H1 (cell line): ENCODE measurements at regions not wholly inside any gene's neighbourhood (a gene's known extent, or its start where the extent isn't known, plus 50 kb on each side); places are given as distances from the start of the nearest gene placed in this dataset.

Experiments used
- CTCF ChIA-PET: fragments of 300-600 bp; sonication (Branson Sonifier 250); formaldehyde crosslinking; loops from one replicate; lab custom pipeline; 2021; ENCODE audit not compliant: partially characterized antibody; lab: Charles Lee
- POLR2A ChIA-PET: fragments of 300-600 bp; sonication (Branson Sonifier 250); formaldehyde crosslinking; loops from one replicate; lab custom pipeline; 2021; ENCODE audit warnings: inconsistent platforms; ENCODE audit not compliant: partially characterized antibody; lab: Charles Lee
- DNase-seq, 2 experiments: peaks; one replicate each; pipeline versions ENCODE4 v3.0.0 to v3.0.0-alpha.2; 2010 to 2022; ENCODE audit warnings: low spot score in 2 of 2, low read depth in 1 of 2, mixed read lengths in 1 of 2
- FAIRE-seq: peaks from 2 replicates; lab custom pipeline; 2011; peaks lifted over from hg19 to GRCh38; lab: Jason Lieb, UNC
- H2AFZ ChIP-seq: 2 replicates; pipeline ENCODE4 v1.8.1; 2012; ENCODE audit warnings: low read length, inconsistent platforms
- H2AK5ac ChIP-seq: 2 replicates; pipeline ENCODE4 v1.6.1; 2013; ENCODE audit warnings: low read depth, low read length
- H2BK120ac ChIP-seq: replicated peaks from 2 replicates; pipeline ENCODE3; 2013; ENCODE audit warnings: low read depth, low read length, inconsistent platforms
- H2BK12ac ChIP-seq: 2 replicates; pipeline ENCODE4 v1.6.1; 2013; ENCODE audit warnings: low read depth, low read length
- H2BK15ac ChIP-seq: 2 replicates; pipeline ENCODE4 v1.6.1; 2013; ENCODE audit warnings: low read length
- H2BK20ac ChIP-seq: 2 replicates; pipeline ENCODE4 v1.6.1; 2013; ENCODE audit warnings: low read length
- H2BK5ac ChIP-seq: 2 replicates; pipeline ENCODE4 v1.6.1; 2013; ENCODE audit warnings: low read depth, low read length
- H3K14ac ChIP-seq: 2 replicates; pipeline ENCODE4 v1.6.1; 2013; ENCODE audit warnings: inconsistent platforms; ENCODE audit not compliant: insufficient read length
- H3K18ac ChIP-seq: 2 replicates; pipeline ENCODE4 v1.6.1; 2013; ENCODE audit warnings: low read length; ENCODE audit errors: extremely low read depth
- H3K23ac ChIP-seq: 2 replicates; pipeline ENCODE4 v1.6.1; 2013; ENCODE audit warnings: inconsistent platforms; ENCODE audit not compliant: insufficient read length
- H3K23me2 ChIP-seq: 2 replicates; pipeline ENCODE4 v1.6.1; 2013; ENCODE audit warnings: low read depth, low read length
- H3K27ac ChIP-seq: 2 replicates; pipeline ENCODE4 v1.6.1; 2011; ENCODE audit warnings: low read depth, low read length, inconsistent platforms
- H3K27me3 ChIP-seq, 4 experiments: replicated peaks in 1 of 4; 1 replicate in 1 of 4; 2 replicates in 3 of 4; pipeline versions ENCODE4 v1.6.1 to v1.8.1; 2011 to 2013; ENCODE audit warnings: low read length in 3 of 4, mild to moderate bottlenecking in 3 of 4, inconsistent platforms in 2 of 4, mixed read lengths in 2 of 4, moderate library complexity in 1 of 4; ENCODE audit not compliant: control insufficient read depth in 3 of 4, insufficient read depth in 3 of 4; ENCODE audit errors: extremely low read depth in 1 of 4
- H3K36me3 ChIP-seq, 4 experiments: 2 replicates each; pipeline versions ENCODE4 v1.6.1 to v1.8.1; 2011 to 2013; ENCODE audit warnings: mild to moderate bottlenecking in 4 of 4, low read length in 3 of 4, moderate library complexity in 2 of 4, control low read depth in 1 of 4, inconsistent platforms in 1 of 4; ENCODE audit not compliant: insufficient read depth in 4 of 4, control insufficient read depth in 2 of 4
- H3K4ac ChIP-seq: replicated peaks from 2 replicates; pipeline ENCODE3; 2013; ENCODE audit warnings: low read length, low read depth, mixed read lengths, inconsistent platforms; ENCODE audit not compliant: insufficient read length
- H3K4me1 ChIP-seq, 4 experiments: replicated peaks in 1 of 4; 1 replicate in 1 of 4; 2 replicates in 3 of 4; pipeline versions ENCODE4 v1.6.1 to v1.8.1; 2011 to 2013; ENCODE audit warnings: low read length in 3 of 4, inconsistent platforms in 2 of 4, mixed read lengths in 1 of 4; ENCODE audit not compliant: insufficient read depth in 4 of 4, control insufficient read depth in 3 of 4
- H3K4me2 ChIP-seq, 2 experiments: 2 replicates each; pipeline versions ENCODE4 v1.6.1 to v1.8.1; 2011 to 2013; ENCODE audit warnings: low read depth in 2 of 2, low read length in 2 of 2, control low read depth in 1 of 2, inconsistent platforms in 1 of 2, mild to moderate bottlenecking in 1 of 2; ENCODE audit not compliant: insufficient read depth in 1 of 2
- H3K4me3 ChIP-seq, 4 experiments: fragments of 200-600, 300-600 bp in 1 of 4; sonication (generic), shearing (Covaris generic), sonication (Bioruptor Twin) in 1 of 4; 2 replicates each; pipeline versions ENCODE4 v1.5.1 to v1.8.1; 2011 to 2016; ENCODE audit warnings: low read length in 4 of 4, low read depth in 3 of 4, control low read depth in 2 of 4, inconsistent platforms in 2 of 4, mild to moderate bottlenecking in 2 of 4, mixed read lengths in 1 of 4, moderate library complexity in 1 of 4; ENCODE audit not compliant: insufficient read depth in 2 of 4; ENCODE audit errors: extremely low read depth in 1 of 4
- H3K56ac ChIP-seq: replicated peaks from 2 replicates; pipeline ENCODE3; 2013; ENCODE audit warnings: low read depth, mild to moderate bottlenecking, mixed read lengths, low read length, inconsistent platforms; ENCODE audit not compliant: insufficient read length
- H3K79me1 ChIP-seq: 2 replicates; pipeline ENCODE4 v1.6.1; 2013; ENCODE audit warnings: low read depth, low read length, control low read depth
- H3K79me2 ChIP-seq, 2 experiments: 2 replicates each; pipeline versions ENCODE4 v1.6.1 to v1.8.1; 2012 to 2013; ENCODE audit warnings: low read length in 2 of 2, mild to moderate bottlenecking in 2 of 2, inconsistent platforms in 1 of 2; ENCODE audit not compliant: insufficient read depth in 2 of 2, control insufficient read depth in 1 of 2
- H3K9ac ChIP-seq, 4 experiments: replicated peaks in 1 of 4; 1 replicate in 1 of 4; 2 replicates in 3 of 4; pipeline versions ENCODE4 v1.6.1 to v1.8.1; 2011 to 2013; ENCODE audit warnings: low read depth in 3 of 4, low read length in 3 of 4, control low read depth in 2 of 4, mild to moderate bottlenecking in 2 of 4, moderate library complexity in 2 of 4, inconsistent platforms in 1 of 4; ENCODE audit errors: extremely low read depth in 1 of 4
- H3K9me3 ChIP-seq, 2 experiments: 2 replicates each; pipeline versions ENCODE4 v1.6.1 to v1.8.1; 2012 to 2013; ENCODE audit warnings: mild to moderate bottlenecking in 2 of 2, moderate library complexity in 2 of 2, control low read depth in 1 of 2, inconsistent platforms in 1 of 2, low read depth in 1 of 2, low read length in 1 of 2, mixed read lengths in 1 of 2; ENCODE audit not compliant: insufficient read depth in 2 of 2
- H4K20me1 ChIP-seq, 2 experiments: replicated peaks in 1 of 2; 2 replicates each; pipeline versions ENCODE3 to v1.8.1; 2011 to 2013; ENCODE audit warnings: inconsistent platforms in 2 of 2, low read length in 2 of 2, mild to moderate bottlenecking in 1 of 2; ENCODE audit not compliant: insufficient read depth in 2 of 2, control insufficient read depth in 1 of 2
- H4K5ac ChIP-seq: 2 replicates; pipeline ENCODE4 v1.6.1; 2013; ENCODE audit warnings: low read length, low read depth, mixed read lengths, inconsistent platforms; ENCODE audit not compliant: insufficient read length
- H4K8ac ChIP-seq: 2 replicates; pipeline ENCODE4 v1.8.0; 2013; ENCODE audit warnings: mild to moderate bottlenecking, moderate library complexity, low read length, inconsistent platforms; ENCODE audit not compliant: insufficient read depth; ENCODE audit errors: extremely low read depth
- H4K91ac ChIP-seq: replicated peaks from 2 replicates; pipeline ENCODE3; 2013; ENCODE audit warnings: low read length, mixed read lengths, inconsistent platforms; ENCODE audit not compliant: insufficient read length
- ATF3 ChIP-seq: IDR thresholded peaks from 2 replicates; pipeline ENCODE4 v1.6.1; 2011; ENCODE audit warnings: low read depth, mild to moderate bottlenecking, low read length; ENCODE audit not compliant: insufficient read depth
- CBX5 ChIP-seq: fragments of 300-800, 300-1000 bp; sonication (generic); IDR thresholded peaks from 2 replicates; pipeline ENCODE4 v1.7.1; 2016; ENCODE audit warnings: antibody characterized with exemption, low read length, low read depth
- CEBPB ChIP-seq: IDR thresholded peaks from 2 replicates; pipeline ENCODE4 v1.6.1; 2012; ENCODE audit warnings: low read depth, low read length
- KDM4A ChIP-seq: IDR thresholded peaks from one replicate; pipeline ENCODE4 v1.7.1; 2012; ENCODE audit warnings: low read depth, mild to moderate bottlenecking, moderate library complexity, low read length, inconsistent platforms; ENCODE audit not compliant: severe bottlenecking
- MAFK ChIP-seq: IDR thresholded peaks from 2 replicates; pipeline ENCODE4 v1.6.1; 2012; ENCODE audit warnings: low read depth, mild to moderate bottlenecking, improper control_type of control experiment, low read length
- NRF1 ChIP-seq: IDR thresholded peaks from 2 replicates; pipeline ENCODE4 v1.6.1; 2011; ENCODE audit warnings: mild to moderate bottlenecking, low read depth, low read length, improper control_type of control experiment
- SAP30 ChIP-seq: fragments of 300-600 bp; sonication (generic); IDR thresholded peaks from 2 replicates; pipeline ENCODE4 v1.7.1; 2012; ENCODE audit warnings: low read length, moderate library complexity, mild to moderate bottlenecking, inconsistent platforms; ENCODE audit not compliant: insufficient read depth, insufficient replicate concordance
- SP1 ChIP-seq: IDR thresholded peaks from 2 replicates; pipeline ENCODE4 v1.6.1; 2011; ENCODE audit warnings: low read depth, low read length
- TCF12 ChIP-seq: IDR thresholded peaks from 2 replicates; pipeline ENCODE4 v1.6.1; 2011; ENCODE audit warnings: low read depth, mild to moderate bottlenecking, low read length
- YY1 ChIP-seq: IDR thresholded peaks from 2 replicates; pipeline ENCODE4 v1.6.1; 2011; ENCODE audit warnings: low read depth, mild to moderate bottlenecking, low read length
- ZNF274 ChIP-seq: IDR thresholded peaks from 2 replicates; pipeline ENCODE4 v1.7.0; 2012; ENCODE audit warnings: low read length, borderline replicate concordance; ENCODE audit errors: extremely low read depth
- WGBS, 2 experiments: shearing (Covaris generic) in 1 of 2; methylation state at CpG; one replicate each; pipeline versions ENCODE4 v1.1.6 to v1.1.7; 2013 to 2015; ENCODE audit warnings: low lambda C conversion rate in 2 of 2, mixed read lengths in 2 of 2, inconsistent platforms in 1 of 2, low coverage in 1 of 2, missing lambda C conversion rate in 1 of 2; ENCODE audit not compliant: insufficient replicate concordance in 2 of 2, insufficient coverage in 1 of 2, insufficient read length in 1 of 2; ENCODE audit errors: extremely low coverage in 1 of 2, missing lambda C conversion rate in 1 of 2; 5-methylcytosine and 5-hydroxymethylcytosine counted together
- TF ChIP-seq, protein P1 (sequence below): IDR thresholded peaks from 2 replicates; pipeline ENCODE4 v1.6.1; 2012; ENCODE audit warnings: inconsistent platforms
- TF ChIP-seq, protein P2 (sequence below): IDR thresholded peaks from 2 replicates; pipeline ENCODE4 v1.6.1; 2011; ENCODE audit warnings: low read length, improper control_type of control experiment

DNA sequence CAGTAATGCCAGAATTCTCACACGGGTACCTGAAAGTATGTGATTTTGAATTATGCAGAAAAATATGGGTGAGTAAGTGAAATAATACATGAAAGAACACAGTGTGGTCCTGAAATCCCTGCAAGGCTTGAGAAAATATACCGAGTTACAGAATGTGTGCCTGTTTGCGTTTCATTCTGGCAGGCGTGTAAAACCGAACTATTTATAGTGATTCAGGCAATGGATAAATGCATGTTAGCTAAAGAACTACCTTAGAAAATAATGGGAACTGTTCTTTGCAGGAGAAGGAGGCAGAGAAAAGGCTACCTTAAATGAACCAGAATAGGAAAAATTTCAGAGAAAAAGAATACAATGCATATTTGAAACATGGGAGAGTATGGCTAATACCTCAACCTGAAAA lies 145.8 kb upstream of the KCNQ5 start:
- Histone ChIP-seq H3K9me3 (no peaks in the 10 kb centered on the region), H3K79me1 (no peaks in the 10 kb centered on the region), H4K91ac (no peak overlapping the region), H2BK5ac (no peak overlapping the region), H3K79me2 (no peaks in the 10 kb centered on the region), H2AK5ac (no peak overlapping the region), H3K23ac (no peak overlapping the region), H2BK20ac (no peak overlapping the region), H3K23me2 (no peaks in the 10 kb centered on the region), H3K56ac (no peak overlapping the region), H3K4me1 (no peaks in the 10 kb centered on the region), H3K9ac (no peak overlapping the region), H3K36me3 (no peaks in the 10 kb centered on the region), H3K18ac (no peak overlapping the region), H4K8ac (no peak overlapping the region), H4K20me1 (no peaks in the 10 kb centered on the region), H3K4me2 (no peak overlapping the region), H4K5ac (no peak overlapping the region), H3K4ac (no peak overlapping the region), H2BK15ac (no peak overlapping the region), H3K14ac (no peak overlapping the region), H3K27me3 (no peaks in the 10 kb centered on the region), H3K4me3 (no peak overlapping the region), H3K27ac (no peak overlapping the region), H2BK120ac (no peak overlapping the region), H2BK12ac (no peak overlapping the region), H2AFZ (no peak overlapping the region)
- POLR2A ChIA-PET: no interaction called here
- CTCF ChIA-PET: interaction anchor here (0.6 to 2.4 kb wide), 3 partner anchors 21 to 104 kb away, joined by 3 to 7 read pairs (median 3); no protein-coding TSS in a partner anchor
- 92% methylated on average over 5 of the region's 5 CpGs; no CpG with 5 or more reads in 1 of the 2 experiments for WGBS, 2 experiments
- FAIRE-seq: no peak
- no peak for DNase-seq
- no peak for TF ChIP-seq ATF3
- TF ChIP-seq CEBPB: no peak
- no peak for TF ChIP-seq TCF12
- TF ChIP-seq CBX5: no peak
- no peak for TF ChIP-seq KDM4A
- TF ChIP-seq YY1: no peak
- TF ChIP-seq, protein P1, sequence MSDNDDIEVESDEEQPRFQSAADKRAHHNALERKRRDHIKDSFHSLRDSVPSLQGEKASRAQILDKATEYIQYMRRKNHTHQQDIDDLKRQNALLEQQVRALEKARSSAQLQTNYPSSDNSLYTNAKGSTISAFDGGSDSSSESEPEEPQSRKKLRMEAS: no peak
- no peak for TF ChIP-seq SAP30
- no peak for TF ChIP-seq MAFK
- no peak for TF ChIP-seq NRF1
- no peak for TF ChIP-seq ZNF274
- TF ChIP-seq SP1: no peak
- TF ChIP-seq, protein P2, sequence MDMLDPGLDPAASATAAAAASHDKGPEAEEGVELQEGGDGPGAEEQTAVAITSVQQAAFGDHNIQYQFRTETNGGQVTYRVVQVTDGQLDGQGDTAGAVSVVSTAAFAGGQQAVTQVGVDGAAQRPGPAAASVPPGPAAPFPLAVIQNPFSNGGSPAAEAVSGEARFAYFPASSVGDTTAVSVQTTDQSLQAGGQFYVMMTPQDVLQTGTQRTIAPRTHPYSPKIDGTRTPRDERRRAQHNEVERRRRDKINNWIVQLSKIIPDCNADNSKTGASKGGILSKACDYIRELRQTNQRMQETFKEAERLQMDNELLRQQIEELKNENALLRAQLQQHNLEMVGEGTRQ: no peak
